NT2/D1 (cell line): ENCODE measurements at regions not wholly inside any gene's neighbourhood (a gene's known extent, or its start where the extent isn't known, plus 50 kb on each side); places are given as distances from the start of the nearest gene placed in this dataset.

Source experiments
- DNase-seq: peaks from one replicate; pipeline ENCODE4 v3.0.0-alpha.2; 2011; ENCODE audit warnings: low read depth, low spot score
- H3K27me3 ChIP-seq: 2 replicates; pipeline ENCODE4 v1.6.0; 2011; ENCODE audit warnings: mild to moderate bottlenecking; ENCODE audit not compliant: insufficient read length, insufficient read depth
- H3K36me3 ChIP-seq: 2 replicates; pipeline ENCODE4 v1.6.1; 2011; ENCODE audit warnings: mild to moderate bottlenecking, low read length, mixed read lengths; ENCODE audit not compliant: insufficient read depth, insufficient read length
- H3K4me1 ChIP-seq: 2 replicates; pipeline ENCODE4 v1.5.1; 2011; ENCODE audit not compliant: insufficient read depth, insufficient read length
- H3K4me3 ChIP-seq: 2 replicates; pipeline ENCODE4 v1.5.1; 2011; ENCODE audit warnings: low read depth; ENCODE audit not compliant: insufficient read length
- H3K9ac ChIP-seq: 2 replicates; pipeline ENCODE4 v1.6.0; 2011; ENCODE audit warnings: low read depth; ENCODE audit not compliant: insufficient read length
- H3K9me3 ChIP-seq: 2 replicates; pipeline ENCODE4 v1.5.1; 2011; ENCODE audit warnings: mild to moderate bottlenecking, low read length; ENCODE audit not compliant: insufficient read depth
- SUZ12 ChIP-seq: IDR thresholded peaks from 2 replicates; pipeline ENCODE4 v1.6.1; 2011; ENCODE audit not compliant: insufficient read length, insufficient read depth; ENCODE audit errors: extremely low read depth
- YY1 ChIP-seq: IDR thresholded peaks from 2 replicates; pipeline ENCODE4 v1.6.1; 2011; ENCODE audit not compliant: insufficient read length, insufficient read depth
- ZNF274 ChIP-seq: IDR thresholded peaks from 2 replicates; pipeline ENCODE4 v1.6.1; 2011; ENCODE audit warnings: mild to moderate bottlenecking, low read depth, low read length

DNA sequence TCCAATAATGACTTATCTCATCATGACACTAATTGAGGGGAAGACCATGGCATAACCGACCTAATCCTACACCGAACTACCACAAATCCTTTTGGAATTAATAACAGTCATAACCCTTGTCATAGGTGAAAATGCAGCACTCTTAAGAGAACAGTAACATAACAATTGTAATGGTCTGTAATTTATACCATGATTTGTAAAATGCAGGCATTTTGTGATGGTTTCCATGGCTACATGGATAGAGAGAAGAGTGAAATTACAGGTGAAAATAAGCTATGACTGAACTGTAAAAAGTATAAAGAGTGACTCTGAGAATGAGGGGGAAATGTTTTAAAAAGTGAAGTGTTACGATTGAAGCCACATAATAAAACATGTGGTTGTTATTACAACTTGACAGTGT is 494.1 kb upstream of the SLC39A10 start:
- Histone ChIP-seq H3K9me3 (no peaks in the 10 kb centered on the region), H3K4me1 (no peaks in the 10 kb centered on the region), H3K9ac (no peak overlapping the region), H3K36me3 (no peaks in the 10 kb centered on the region), H3K4me3 (no peak overlapping the region), H3K27me3 (no peaks in the 10 kb centered on the region)
- TF ChIP-seq YY1 (no peak), ZNF274 (no peak), SUZ12 (no peak)
- DNase-seq: no peak

DNA sequence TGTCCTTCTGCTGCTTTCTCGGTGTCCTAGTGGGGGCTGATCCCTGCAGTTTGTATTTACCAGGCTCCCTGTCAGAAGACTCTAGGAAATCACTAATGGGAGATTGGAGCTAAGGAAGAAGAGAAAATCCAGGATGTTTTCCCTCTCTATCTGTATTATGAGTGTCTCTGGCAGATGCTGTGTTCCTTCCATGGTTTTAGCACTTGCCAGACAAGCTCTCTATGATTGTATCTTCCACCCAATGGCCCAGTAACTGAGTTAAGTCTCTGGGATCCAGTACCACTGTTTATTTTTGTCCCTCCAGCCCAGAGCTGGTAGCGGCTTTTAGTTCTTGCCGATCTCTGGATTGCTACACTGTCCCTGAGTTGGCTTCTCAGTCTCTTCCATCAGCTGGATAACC is 494.8 kb upstream of the SLC39A10 start:
- no peak for TF ChIP-seq YY1
- no peak for TF ChIP-seq ZNF274
- TF ChIP-seq SUZ12: no peak
- Histone ChIP-seq H3K4me1 (no peaks in the 10 kb centered on the region), H3K27me3 (no peaks in the 10 kb centered on the region), H3K9me3 (no peaks in the 10 kb centered on the region), H3K36me3 (no peaks in the 10 kb centered on the region), H3K4me3 (no peak overlapping the region), H3K9ac (no peak overlapping the region)
- DNase-seq: no peak

DNA sequence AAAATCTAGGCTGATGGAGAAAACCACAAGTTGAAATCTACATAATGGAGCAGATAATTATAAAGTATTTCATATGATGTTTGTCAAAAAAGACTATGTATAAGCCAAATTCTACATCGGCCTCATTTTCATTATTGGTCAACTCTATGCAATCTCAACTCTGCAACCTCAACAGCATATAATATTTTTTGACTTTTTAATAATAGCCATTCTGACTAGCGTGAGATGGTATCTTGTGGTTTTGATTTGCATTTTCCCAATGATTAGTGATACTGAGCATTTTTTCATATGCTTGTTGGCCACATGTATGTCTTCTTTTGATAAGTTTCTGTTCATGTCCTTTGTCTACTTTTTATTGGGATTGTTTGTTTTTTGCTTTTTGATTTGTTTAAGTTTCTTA is 496.1 kb upstream of the SLC39A10 start:
- H3K9me3 ChIP-seq: no peaks in the 10 kb centered on the region
- no peaks in the 10 kb centered on the region for H3K27me3 ChIP-seq
- no peaks in the 10 kb centered on the region for H3K4me1 ChIP-seq
- DNase-seq: no peak
- no peaks in the 10 kb centered on the region for H3K36me3 ChIP-seq
- H3K4me3 ChIP-seq: no peak overlapping the region
- no peak for TF ChIP-seq YY1
- TF ChIP-seq ZNF274: no peak
- no peak for TF ChIP-seq SUZ12
- no peak overlapping the region for H3K9ac ChIP-seq

DNA sequence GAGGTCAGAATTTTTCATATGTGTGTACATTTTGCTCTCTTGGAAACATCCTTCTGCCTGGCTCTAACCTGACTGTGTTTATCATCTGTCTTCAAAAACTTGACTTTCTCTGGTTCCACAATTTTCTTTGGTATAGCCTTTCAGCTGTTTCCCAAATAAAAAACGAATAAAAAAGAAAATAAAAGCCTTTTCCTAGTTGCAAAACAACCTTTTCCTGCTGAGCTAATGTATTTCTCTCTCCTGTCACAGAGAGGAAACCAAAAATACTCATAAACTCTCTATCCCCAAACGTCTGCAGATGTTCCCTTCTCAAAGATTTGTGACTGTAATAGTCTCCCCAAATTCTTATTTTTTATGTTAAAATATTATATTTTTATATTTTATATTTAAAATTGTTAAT is 505.3 kb upstream of the SLC39A10 start:
- TF ChIP-seq SUZ12 (no peak), ZNF274 (no peak), YY1 (no peak)
- Histone ChIP-seq H3K4me3 (no peak overlapping the region), H3K9me3 (no peaks in the 10 kb centered on the region), H3K36me3 (no peaks in the 10 kb centered on the region), H3K27me3 (no peaks in the 10 kb centered on the region), H3K4me1 (no peaks in the 10 kb centered on the region), H3K9ac (no peak overlapping the region)
- no peak for DNase-seq

DNA sequence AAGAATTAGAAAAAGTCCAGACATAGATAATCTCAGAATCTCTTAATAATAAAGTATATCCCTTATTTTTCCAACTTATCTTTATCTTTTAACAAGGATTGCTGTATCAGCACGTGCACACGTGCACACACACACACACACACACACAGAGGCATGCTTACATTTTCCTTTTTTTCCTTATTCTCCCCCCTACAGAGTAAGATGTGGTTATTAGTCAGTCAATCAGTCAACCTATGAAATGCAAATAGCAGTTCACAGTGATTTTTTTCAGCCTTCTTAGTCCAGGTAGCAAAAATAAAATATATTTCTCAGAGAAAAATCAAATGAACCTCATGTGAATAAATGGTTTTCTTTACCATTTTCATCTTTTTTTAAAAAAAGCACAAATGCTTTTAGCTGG is 506.2 kb upstream of the SLC39A10 start:
- Histone ChIP-seq H3K9ac (no peak overlapping the region), H3K9me3 (no peaks in the 10 kb centered on the region), H3K4me3 (no peak overlapping the region), H3K36me3 (no peaks in the 10 kb centered on the region), H3K27me3 (no peaks in the 10 kb centered on the region), H3K4me1 (no peaks in the 10 kb centered on the region)
- DNase-seq: no peak
- TF ChIP-seq YY1 (no peak), ZNF274 (no peak), SUZ12 (no peak)

DNA sequence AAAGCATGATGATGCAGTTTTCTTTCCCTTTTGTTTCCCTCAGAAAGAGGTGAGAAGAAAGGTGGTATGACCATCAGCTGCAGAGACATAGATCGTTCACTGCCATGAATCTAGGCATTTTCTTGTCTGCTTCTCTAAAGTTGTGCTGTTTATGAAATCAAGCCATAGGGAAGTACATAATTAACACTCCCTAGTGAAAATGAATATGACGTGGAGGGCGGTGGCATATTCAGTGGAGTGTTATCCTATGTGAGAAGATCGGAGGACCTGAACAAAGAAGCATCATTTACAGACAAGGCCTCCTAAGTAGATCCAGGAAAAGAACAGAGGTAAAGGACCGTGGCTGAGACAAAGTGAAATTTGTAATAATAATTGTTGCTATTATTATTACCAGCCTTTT is 509.0 kb upstream of the SLC39A10 start:
- Histone ChIP-seq H3K36me3 (no peaks in the 10 kb centered on the region), H3K4me1 (no peaks in the 10 kb centered on the region), H3K4me3 (no peak overlapping the region), H3K27me3 (no peaks in the 10 kb centered on the region), H3K9me3 (no peaks in the 10 kb centered on the region), H3K9ac (no peak overlapping the region)
- DNase-seq: no peak
- TF ChIP-seq SUZ12: no peak
- TF ChIP-seq YY1: no peak
- no peak for TF ChIP-seq ZNF274

DNA sequence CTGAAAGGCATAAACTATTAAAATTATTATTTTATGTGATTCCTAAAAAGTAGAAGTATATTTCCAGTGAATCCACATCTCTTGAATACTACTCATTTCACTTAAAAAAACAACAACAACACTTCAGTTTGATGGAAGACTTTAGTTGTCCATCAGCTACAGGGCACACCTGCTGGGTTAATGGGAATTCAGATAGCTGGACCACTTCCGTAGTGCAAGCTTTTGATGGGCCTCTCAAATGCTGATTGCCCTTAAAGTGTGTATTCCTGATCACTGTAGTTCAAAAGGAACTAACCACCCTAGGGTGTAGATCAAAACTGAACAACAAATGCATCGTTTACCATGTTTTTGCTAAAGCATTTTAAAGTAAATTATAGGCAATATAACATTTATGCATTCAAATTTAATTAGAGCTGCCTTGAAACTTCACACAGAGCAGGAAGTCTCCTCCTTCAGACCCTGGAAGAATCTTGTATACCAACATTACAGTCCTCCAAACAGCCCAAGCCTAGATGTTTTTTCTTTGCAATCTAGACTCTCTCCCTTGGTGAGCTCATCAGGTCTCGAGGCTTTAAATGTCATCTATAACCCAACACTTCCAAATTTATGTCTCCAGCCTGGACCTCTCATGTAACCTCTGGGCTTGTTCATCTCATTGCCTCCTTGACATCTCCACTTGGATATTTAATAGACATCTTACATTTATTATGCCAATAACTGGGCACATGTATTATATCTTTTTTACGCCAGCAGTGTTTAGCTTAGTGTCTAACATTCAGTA is 510.1 kb upstream of the SLC39A10 start:
- no peak for DNase-seq
- TF ChIP-seq ZNF274: no peak
- TF ChIP-seq YY1: no peak
- no peak for TF ChIP-seq SUZ12
- Histone ChIP-seq H3K4me3 (no peak overlapping the region), H3K36me3 (no peaks in the 10 kb centered on the region), H3K9me3 (no peaks in the 10 kb centered on the region), H3K27me3 (no peaks in the 10 kb centered on the region), H3K9ac (no peak overlapping the region), H3K4me1 (no peaks in the 10 kb centered on the region)
